ENCODE measurements at regions not wholly inside any gene's neighbourhood (a gene's known extent, or its start where the extent isn't known, plus 50 kb on each side); places are given as distances from the start of the nearest gene placed in this dataset.

DNA sequence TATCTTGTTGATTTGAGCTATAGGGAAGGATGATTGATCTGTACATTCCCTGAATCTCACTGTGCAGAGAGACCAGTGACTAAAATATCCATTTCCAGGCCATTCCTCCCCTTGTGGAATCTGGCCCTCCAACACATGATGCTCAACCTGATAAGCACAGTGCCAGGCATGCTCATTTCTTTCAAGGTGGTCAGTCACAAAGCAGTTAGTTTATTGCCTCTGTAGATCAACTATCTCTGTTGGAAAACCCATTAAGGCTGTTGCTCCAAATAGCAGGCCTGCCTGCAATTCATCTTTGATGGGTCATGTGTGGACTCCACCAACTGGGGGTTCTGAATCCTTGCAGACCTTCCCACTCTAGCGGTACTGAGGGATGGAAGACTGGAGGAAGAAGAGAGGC is 168.6 kb upstream of the FOXK1 start:
- 97 to 100% methylated on average over 1 of the region's 1 CpG for WGBS, 2 donors
- no peak for TF ChIP-seq POLR2A (IDR thresholded peaks at IDR 0.05)
- TF ChIP-seq, protein P1, sequence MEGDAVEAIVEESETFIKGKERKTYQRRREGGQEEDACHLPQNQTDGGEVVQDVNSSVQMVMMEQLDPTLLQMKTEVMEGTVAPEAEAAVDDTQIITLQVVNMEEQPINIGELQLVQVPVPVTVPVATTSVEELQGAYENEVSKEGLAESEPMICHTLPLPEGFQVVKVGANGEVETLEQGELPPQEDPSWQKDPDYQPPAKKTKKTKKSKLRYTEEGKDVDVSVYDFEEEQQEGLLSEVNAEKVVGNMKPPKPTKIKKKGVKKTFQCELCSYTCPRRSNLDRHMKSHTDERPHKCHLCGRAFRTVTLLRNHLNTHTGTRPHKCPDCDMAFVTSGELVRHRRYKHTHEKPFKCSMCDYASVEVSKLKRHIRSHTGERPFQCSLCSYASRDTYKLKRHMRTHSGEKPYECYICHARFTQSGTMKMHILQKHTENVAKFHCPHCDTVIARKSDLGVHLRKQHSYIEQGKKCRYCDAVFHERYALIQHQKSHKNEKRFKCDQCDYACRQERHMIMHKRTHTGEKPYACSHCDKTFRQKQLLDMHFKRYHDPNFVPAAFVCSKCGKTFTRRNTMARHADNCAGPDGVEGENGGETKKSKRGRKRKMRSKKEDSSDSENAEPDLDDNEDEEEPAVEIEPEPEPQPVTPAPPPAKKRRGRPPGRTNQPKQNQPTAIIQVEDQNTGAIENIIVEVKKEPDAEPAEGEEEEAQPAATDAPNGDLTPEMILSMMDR (IDR thresholded peaks at IDR 0.05), result no peak
- DNase-seq (ENCODE audit: low spot score in 2 of 2), result no peak
- intact Hi-C loops (cut with DNase I; ENCODE audit: low total_unique reads), result no loop called here
- H3K4me3 ChIP-seq (ENCODE audit: low read depth, poor library complexity, severe bottlenecking), result no peak overlapping the region

DNA sequence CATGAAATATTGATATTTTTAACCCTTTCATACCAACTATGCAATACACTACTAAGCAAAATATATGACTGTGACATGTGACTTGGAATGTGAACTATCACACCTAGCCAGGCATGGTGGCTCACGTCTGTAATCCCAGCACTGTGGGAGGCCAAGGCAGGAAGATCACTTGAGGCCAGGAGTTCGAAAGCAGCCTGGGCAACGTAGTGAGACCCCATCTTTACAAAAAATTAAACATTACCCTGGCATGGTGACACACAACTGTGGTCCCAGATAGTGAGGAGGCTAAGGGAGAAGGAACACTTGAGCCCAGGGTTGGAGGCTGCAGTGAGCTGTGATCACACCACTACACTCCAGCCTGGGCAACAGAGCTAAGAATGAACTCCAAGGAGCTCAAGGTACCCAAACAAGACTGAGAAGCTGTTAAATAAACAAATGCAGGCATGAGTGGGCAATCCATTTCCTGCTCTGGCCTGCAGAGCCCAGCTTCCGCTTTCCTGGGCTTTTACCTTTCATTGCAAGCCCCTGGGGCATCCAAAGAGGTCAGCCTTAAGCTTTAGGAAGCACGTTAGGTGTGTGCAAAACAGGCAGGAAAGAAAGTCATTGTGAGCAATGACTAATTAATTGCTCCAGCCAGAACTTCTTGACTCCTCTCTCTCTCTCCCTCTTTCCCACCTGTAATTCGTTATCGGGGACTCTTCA is 162.1 kb upstream of the FOXK1 start:
- intact Hi-C loops (cut with DNase I; ENCODE audit: low total_unique reads), result no loop called here
- DNase-seq (ENCODE audit: low spot score in 2 of 2), result no peak
- WGBS, 2 donors, result 56 to 57% methylated on average over 7 of the region's 7 CpGs
- TF ChIP-seq POLR2A (IDR thresholded peaks at IDR 0.05), result no peak
- H3K4me3 ChIP-seq (ENCODE audit: low read depth, poor library complexity, severe bottlenecking), result no peak overlapping the region

DNA sequence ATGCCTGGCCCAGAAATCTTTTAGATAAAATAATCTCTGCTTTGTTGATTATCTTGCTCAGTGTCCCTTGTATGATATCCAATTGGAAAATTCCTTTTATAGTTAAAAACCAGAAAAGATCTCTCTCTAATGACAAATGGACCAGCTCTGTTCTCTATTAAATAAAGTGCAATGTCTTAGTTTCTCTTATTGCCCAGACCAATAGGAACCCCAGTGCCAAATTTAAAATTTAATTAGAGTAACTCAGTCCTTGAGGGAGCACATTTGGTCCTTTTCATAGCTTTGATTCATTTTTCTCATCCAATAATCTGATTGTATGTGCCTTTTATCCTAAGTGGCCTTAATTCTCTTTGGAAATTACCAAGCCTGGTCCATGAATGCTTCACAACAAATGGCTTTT is 158.9 kb upstream of the FOXK1 start:
- TF ChIP-seq, protein P1 (IDR thresholded peaks at IDR 0.05), result no peak
- TF ChIP-seq POLR2A (IDR thresholded peaks at IDR 0.05), result no peak
- intact Hi-C loops (cut with DNase I; ENCODE audit: low total_unique reads), result no loop called here
- H3K4me3 ChIP-seq (ENCODE audit: low read depth, poor library complexity, severe bottlenecking), result no peak overlapping the region
- no peak for DNase-seq (ENCODE audit: low spot score in 2 of 2)

DNA sequence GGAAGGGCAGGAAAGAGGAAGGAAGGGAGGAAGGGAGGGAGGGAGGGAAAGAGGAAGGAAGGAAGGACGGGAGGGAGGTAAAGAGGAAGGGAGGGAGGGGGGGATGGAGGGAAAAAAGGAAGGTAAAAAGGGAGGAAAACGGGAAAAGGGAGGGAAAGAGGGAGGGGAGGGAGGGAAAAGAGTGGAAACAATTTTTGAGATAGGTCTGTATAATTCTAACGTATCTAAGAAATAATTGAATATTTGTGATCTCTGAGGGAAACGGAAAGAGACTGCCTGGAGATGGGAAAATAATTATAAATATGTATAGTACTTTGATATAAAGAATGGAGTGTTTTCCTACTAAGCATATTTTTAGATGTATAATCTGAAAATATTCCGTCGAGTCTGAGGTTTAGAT is 158.2 kb upstream of the FOXK1 start:
- WGBS, 2 donors, result 47 to 49% methylated on average over 6 of the region's 6 CpGs

DNA sequence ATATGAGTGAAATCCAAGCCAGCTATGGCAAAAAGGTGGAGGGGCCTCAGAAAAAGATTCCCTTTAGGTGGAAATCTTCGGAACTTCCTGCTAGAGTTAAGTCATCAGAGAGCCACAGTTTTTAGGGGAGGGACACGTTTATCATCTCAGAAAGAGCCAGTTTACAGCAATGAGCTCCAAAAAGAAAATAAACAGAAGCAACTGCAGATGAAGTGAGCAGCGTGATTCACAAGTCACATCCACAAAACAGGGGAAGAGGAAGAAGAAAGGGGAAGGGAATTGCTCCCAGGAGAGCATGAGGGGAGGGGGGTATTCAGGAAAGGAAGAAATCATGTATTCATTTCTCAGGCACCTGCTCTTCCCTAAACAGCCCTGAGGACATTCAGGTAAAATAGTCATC is 156.2 kb upstream of the FOXK1 start:
- H3K4me3 ChIP-seq (ENCODE audit: low read depth, poor library complexity, severe bottlenecking), result no peak overlapping the region
- no peak for DNase-seq (ENCODE audit: low spot score in 2 of 2)
- WGBS, 2 donors, result 36 to 46% methylated on average over 3 of the region's 3 CpGs
- intact Hi-C loops (cut with DNase I; ENCODE audit: low total_unique reads), result no loop called here
- TF ChIP-seq, protein P1 (IDR thresholded peaks at IDR 0.05), result no peak
- TF ChIP-seq POLR2A (IDR thresholded peaks at IDR 0.05), result no peak

More for the DNA sequence above, 158.2 kb upstream of the FOXK1 start:
- no peak overlapping the region for H3K4me3 ChIP-seq (ENCODE audit: low read depth, poor library complexity, severe bottlenecking)
- TF ChIP-seq, protein P1 (IDR thresholded peaks at IDR 0.05), result no peak
- no peak for TF ChIP-seq POLR2A (IDR thresholded peaks at IDR 0.05)
- DNase-seq (ENCODE audit: low spot score in 2 of 2), result no peak
- intact Hi-C loops (cut with DNase I; ENCODE audit: low total_unique reads), result no loop called here

DNA sequence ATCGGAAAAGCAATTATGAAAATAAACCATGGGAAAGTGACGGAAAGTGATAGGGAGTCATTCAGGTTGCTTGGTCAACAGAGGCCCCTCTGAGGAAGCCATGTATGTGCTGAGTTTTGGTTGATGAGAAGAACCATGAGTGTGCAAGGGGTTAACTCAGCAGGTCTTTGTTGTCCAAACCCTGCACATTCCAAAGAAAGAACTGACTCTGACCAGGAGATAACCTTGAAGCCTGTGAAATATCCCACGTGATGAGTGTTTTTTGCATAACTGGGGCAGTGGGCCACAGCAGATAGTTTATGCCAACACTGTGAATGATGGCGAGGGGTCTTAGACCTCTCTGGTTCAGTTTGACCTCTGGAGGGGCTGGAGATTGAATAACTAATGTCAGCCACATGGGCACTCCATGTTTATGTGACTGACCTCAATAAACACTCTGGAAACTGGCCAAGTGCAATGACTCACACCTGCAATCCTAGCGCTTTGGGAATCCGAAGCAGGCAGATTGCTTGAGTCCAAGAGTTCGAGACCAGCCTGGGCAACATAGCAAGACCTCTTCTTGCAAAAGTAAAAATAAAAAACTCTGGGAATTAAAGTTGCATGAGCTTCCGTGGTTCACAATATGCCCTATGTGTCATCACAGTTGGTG is 154.0 kb upstream of the FOXK1 start:
- DNase-seq (ENCODE audit: low spot score in 2 of 2), result no peak
- H3K4me3 ChIP-seq (ENCODE audit: low read depth, poor library complexity, severe bottlenecking), result no peak overlapping the region
- intact Hi-C loops (cut with DNase I; ENCODE audit: low total_unique reads), result no loop called here
- no peak for TF ChIP-seq POLR2A (IDR thresholded peaks at IDR 0.05)
- TF ChIP-seq, protein P1 (IDR thresholded peaks at IDR 0.05), result no peak
- WGBS, 2 donors, result 77 to 81% methylated on average over 8 of the region's 8 CpGs

Data from lower leg skin (tissue), 4 donors.